HG03571 (cell line): ENCODE measurements at regions not wholly inside any gene's neighbourhood (a gene's known extent, or its start where the extent isn't known, plus 50 kb on each side); places are given as distances from the start of the nearest gene placed in this dataset.
"Not testable (repeated sequence)": the region's sequence is repeated elsewhere in the genome, so short reads cannot be mapped to it uniquely, and the experiment has no call there.

Experiments used
- ATAC-seq: cut with Tn5 transposase; IDR thresholded peaks from one replicate; pipeline ENCODE4 v1.9.1; 2021; ENCODE audit not compliant: unreplicated experiment

GRCh38 chr1:177435364-177435763 lies 264.6 kb downstream of the BRINP2 start:
- ATAC-seq = no peak

DNA sequence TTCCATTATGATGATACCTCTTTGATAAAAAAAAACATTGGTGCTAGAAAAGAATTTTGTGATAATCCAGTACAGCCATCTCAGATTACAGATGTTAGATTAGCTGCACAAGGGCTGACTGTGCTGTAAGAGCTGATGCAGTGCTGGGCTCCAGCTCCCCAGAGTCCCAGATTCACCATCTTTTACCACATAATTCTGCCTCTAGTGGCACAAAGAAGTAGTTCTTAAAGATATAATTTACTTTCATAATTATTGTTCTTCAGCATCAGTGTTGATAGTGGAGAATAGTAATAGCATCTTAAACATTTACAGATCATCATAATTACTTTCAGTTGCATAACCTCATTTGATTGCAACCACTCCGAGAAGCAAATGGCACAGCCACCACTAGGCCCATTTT lies 262.1 kb downstream of the BRINP2 start:
- no peak for ATAC-seq

- no peak for ATAC-seq
Measured at GRCh38 chr1:177431123-177431522, 260.4 kb downstream of the BRINP2 start.

DNA sequence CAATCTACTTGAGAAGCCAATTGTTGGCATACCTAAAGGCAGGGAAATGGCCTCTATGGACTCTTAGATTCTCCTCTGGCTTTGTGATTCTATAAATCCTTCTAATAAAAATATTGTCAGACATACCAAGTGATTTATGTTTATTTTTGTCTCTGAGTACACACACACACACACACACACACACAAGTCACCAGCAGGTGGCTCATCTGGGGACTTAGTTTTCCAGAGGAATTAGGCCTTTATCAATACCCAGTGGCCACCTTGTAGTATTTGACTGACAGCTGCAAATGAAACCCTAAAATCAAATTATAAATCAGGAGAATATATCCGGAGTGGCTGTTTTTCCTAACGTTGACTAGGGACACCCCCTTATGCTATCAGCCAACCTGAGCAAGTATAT lies 258.5 kb downstream of the BRINP2 start:
- ATAC-seq = no peak

DNA sequence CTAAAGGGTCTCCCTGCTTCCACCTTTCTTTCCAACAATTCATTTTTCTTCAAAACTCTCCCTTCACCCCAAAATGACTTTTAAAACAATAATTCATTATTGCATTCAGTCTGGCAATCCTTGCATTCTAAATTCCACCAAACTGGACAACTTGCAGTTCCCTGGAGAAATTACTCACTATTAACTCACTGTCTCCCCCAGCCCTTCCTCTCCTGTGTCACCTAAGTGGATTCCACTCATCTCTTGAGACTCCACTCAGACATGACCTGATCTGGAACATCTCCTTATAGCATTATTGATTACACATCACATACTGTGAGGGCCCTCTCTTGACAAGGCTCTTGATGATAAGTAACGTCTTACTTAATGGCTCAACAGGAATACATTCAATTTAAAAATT lies 257.1 kb downstream of the BRINP2 start:
- no peak for ATAC-seq

- no peak for ATAC-seq
Measured at GRCh38 chr1:177426497-177426896, 255.7 kb downstream of the BRINP2 start.

DNA sequence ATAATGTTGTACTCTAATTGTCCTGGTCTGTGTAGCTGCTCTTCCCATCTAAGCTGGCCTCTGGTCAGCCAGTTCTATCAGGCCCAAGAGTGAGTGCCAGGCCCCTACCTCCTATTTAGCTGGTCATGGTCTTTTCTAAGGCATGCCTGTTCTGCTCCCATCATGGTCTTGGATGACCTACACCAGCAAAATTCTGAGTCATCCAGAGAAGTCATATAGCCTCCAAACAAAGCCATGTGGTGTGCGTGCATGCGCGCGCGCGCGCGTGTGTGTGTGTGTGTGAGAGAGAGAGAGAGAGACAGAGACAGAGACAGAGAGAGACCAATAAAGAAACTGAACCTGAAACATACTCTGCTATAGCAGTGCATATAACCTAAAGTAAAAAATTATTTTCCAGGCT lies 254.4 kb downstream of the BRINP2 start:
- no peak for ATAC-seq

GRCh38 chr1:177424744-177425143 lies 254.0 kb downstream of the BRINP2 start:
- ATAC-seq = no peak

DNA sequence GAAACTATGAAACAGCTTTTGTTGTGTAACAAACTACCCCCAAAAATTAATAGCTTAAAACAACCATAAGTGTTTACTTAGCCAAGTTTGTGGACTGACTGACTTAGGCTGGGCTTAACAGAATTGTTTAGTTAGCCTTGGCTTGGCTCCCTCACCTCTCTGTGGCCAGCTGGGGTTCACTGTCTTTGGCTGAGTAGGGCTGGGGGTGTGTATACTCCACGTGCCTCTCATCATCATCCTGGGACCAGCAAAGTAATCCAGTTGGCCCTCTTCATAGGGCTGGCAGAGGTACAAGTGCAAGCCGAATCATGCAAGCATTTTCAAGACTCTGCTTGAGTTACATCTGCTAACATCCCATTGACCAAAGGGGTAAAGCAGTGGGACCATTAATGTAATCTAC lies 252.3 kb downstream of the BRINP2 start:
- no peak for ATAC-seq

- ATAC-seq = no peak
Measured at GRCh38 chr1:177413982-177414596, 243.3 kb downstream of the BRINP2 start.

GRCh38 chr1:177411381-177411780 lies 240.6 kb downstream of the BRINP2 start:
- ATAC-seq = no peak

DNA sequence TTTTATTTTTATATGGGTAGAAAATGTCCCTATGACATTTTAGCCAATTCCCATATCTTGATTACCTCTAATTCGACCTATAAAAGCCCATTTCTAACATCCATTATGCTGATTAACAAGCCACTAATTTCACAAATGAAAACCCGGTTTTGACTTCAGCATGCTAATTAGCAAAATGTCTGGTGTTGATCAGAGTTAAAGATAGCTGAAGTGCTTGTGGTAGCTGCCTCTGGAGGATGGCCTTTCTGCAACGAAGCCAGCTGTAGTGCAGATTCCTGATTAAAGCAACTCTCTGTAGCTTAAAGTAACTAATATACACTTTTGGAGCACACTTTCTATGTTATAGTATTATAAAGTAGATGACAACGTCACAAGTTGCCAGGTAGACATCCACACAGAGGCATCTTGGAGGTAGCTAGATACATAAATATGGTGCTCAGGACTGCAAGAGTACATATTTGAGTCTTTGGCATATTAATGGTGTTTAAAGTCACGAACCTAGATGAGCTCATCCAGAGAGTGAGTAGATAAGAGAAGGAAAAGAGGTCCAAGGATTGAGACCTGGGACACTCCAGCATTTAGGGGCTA lies 239.5 kb downstream of the BRINP2 start:
- ATAC-seq = no peak

GRCh38 chr1:177406323-177406722 lies 235.6 kb downstream of the BRINP2 start:
- ATAC-seq = not testable (repeated sequence)

DNA sequence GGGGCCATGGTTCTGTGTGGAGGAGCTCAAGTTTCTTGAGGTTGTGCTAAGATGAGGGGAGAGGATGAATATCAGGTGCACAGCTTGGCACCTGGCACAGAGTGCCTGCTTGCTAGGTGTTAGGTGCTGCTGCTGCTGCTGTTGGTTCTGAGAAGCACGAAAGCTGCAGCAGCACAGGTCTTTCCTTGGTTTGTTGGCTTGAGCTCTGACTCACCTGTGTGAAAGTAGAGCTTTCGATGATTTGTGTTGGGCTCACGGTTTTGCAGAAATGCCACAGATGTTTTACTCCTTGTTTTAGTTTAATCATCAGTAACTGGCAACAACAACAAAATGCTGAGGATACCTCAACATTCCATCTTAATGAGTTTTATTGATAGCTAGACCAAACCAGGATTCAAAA lies 221.6 kb downstream of the BRINP2 start:
- ATAC-seq = no peak

- no peak for ATAC-seq
Measured at GRCh38 chr1:177385760-177386698, 215.3 kb downstream of the BRINP2 start.

- no peak for ATAC-seq
Measured at GRCh38 chr1:177384461-177384860, 213.7 kb downstream of the BRINP2 start.

- ATAC-seq = no peak
Measured at GRCh38 chr1:177383715-177384114, 213.0 kb downstream of the BRINP2 start.

GRCh38 chr1:177377866-177378265 lies 207.1 kb downstream of the BRINP2 start:
- no peak for ATAC-seq

DNA sequence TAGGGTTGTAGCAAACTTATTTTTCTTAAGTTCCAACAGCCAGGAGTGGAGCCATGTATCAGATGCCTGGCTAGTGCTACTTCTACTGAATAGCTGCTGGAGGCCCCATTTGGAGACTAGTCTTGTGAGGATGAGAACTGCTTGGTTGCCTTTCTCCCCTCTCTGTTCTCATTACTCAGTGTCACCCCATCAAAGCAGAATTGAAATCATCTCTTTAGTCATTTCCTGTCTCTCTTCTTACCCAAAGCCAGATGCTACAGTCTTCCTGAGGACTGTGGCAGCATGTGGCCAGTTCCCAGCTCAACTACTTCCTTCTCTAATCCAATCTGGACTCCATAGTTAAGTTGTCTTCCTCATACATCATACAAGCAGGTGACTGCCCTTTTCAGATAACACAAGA lies 197.5 kb downstream of the BRINP2 start:
- ATAC-seq = no peak

DNA sequence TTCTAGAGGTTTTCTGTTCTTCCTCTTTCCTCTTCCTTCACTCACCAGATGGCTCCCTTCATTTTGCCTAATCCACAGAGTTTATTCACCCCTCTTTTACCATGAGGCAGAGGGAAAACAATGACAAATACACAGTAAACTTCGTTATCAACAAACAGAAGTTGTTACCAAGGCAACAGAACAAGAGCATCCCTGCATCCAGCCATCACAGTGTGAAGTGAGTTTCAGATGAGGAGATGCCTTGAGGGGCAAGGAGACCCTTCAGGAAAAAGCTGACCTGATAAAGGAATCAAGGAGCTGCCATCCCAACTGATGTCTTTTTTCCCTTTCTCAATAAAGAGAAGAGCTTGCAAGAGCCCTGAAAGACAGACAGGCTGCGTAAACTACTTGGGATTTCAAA lies 195.3 kb downstream of the BRINP2 start:
- no peak for ATAC-seq

DNA sequence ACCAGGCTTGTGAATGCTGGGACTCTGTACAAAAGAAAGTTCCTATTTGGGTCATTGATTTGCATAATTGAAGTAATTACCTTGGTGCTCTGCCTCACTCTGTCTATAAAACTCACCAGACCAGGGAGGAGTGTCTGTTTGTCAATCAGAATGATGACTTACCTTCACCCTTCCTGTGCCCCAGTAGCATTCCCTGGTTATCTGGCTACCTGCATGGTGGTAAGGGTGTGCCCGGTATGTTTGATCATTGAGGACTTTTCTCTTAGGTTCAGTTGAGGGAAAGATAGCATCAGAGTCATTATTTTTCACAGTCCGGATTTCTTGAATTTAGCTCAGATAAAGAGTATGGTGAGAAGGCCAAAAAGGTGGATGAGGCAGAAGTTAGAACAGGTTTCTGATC lies 190.0 kb downstream of the BRINP2 start:
- ATAC-seq = no peak
